T-helper 2 cell treated with Interferon-gamma antibody and Interleukin-4, amounts not matched to agents 5 μg/mL and 100 μg/mL, for 36 hours (primary cell): ENCODE measurements at regions not wholly inside any gene's neighbourhood (a gene's known extent, or its start where the extent isn't known, plus 50 kb on each side); places are given as distances from the start of the nearest gene placed in this dataset.

Source experiments
- DNase-seq: peaks from one replicate; pipeline ENCODE4 v3.0.0; 2021; ENCODE audit warnings: low spot score
- H3K27ac Mint-ChIP-seq: one replicate; pipeline ENCODE4 v1.8.0; 2021; ENCODE audit warnings: mild to moderate bottlenecking, mixed read lengths
- H3K27me3 Mint-ChIP-seq: one replicate; pipeline ENCODE4 v1.8.0; 2021; ENCODE audit warnings: low read depth, mixed read lengths
- H3K36me3 Mint-ChIP-seq: one replicate; pipeline ENCODE4 v1.8.0; 2021; ENCODE audit warnings: low read depth, mixed read lengths
- H3K4me1 Mint-ChIP-seq: one replicate; pipeline ENCODE4 v1.8.0; 2021; ENCODE audit warnings: low read depth, mixed read lengths
- H3K4me3 Mint-ChIP-seq: one replicate; pipeline ENCODE4 v1.8.0; 2022; ENCODE audit warnings: mild to moderate bottlenecking, moderate library complexity, mixed read lengths
- H3K9me3 Mint-ChIP-seq: one replicate; pipeline ENCODE4 v1.8.0; 2021; ENCODE audit warnings: mixed read lengths

DNA sequence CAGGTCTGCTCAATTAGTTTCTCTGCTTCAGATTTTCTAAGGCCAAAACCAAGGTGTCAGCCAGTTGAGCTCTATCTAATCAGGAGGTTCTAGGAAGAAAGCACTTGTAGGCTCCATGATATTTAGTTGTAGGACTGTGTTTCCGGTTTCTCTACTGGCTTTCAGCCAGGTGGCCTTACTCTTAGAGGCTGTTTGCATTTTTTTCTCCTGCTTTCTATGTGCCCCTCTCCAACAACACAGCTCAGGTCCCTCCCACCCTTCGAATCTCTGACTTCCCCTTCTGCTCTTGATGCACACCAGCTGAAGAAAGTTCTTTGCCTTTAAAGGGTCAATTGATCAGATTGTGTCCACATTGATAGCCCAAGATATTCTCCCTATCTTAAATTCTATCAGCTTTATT lies 245.2 kb downstream of the RAB28 start:
- H3K36me3 Mint-ChIP-seq: no peaks in the 10 kb centered on the region
- no peak overlapping the region for H3K27ac Mint-ChIP-seq
- H3K4me3 Mint-ChIP-seq: no peak overlapping the region
- no peaks in the 10 kb centered on the region for H3K27me3 Mint-ChIP-seq
- H3K4me1 Mint-ChIP-seq: peaks cover 3% of the 10 kb centered on the region
- H3K9me3 Mint-ChIP-seq: no peaks in the 10 kb centered on the region
- DNase-seq: no peak

DNA sequence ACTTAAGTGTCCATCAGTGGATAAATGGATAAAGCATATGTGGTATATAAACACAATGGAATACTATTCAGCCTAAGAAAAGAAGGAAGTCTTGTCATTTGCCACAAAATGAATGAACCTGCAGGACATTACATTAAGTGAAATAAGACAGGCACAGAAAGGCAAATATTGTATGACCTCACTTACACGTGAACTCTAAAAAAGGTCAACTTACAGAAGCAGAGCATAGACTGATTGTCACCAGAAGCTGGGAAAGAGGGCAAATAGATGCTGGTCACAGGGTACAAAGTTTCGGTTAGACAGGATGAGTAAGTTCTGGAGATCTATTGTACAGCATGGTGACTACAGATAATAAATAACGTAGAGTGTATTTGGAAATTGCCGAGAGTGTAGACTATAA lies 247.7 kb downstream of the RAB28 start:
- Mint-ChIP-seq H3K36me3 (no peaks in the 10 kb centered on the region), H3K4me3 (no peak overlapping the region), H3K27ac (no peak overlapping the region), H3K27me3 (no peaks in the 10 kb centered on the region), H3K4me1 (peaks cover 3% of the 10 kb centered on the region), H3K9me3 (peaks cover 6% of the 10 kb centered on the region)
- no peak for DNase-seq

DNA sequence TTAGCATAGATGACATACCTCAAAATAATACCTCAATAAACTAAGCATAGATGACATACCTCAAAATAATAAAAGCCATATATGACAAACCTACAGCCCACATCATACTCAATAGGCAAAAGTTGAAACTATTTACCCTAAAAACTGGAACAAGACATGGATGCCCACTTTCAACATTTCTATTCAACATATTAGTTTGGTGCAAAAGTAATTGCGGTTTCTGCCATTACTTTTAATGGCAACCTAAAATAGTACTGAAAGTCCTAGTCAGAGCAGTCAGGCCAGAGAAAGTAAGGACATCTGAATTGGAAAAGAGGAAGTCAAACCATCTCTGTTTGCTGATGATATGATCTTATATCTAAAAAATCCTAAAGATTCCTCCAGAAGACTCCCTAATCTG lies 250.4 kb downstream of the RAB28 start:
- Mint-ChIP-seq H3K4me1 (no peaks in the 10 kb centered on the region), H3K36me3 (no peaks in the 10 kb centered on the region), H3K9me3 (peaks cover 25% of the 10 kb centered on the region), H3K4me3 (no peak overlapping the region), H3K27me3 (no peaks in the 10 kb centered on the region), H3K27ac (no peak overlapping the region)
- DNase-seq: no peak

DNA sequence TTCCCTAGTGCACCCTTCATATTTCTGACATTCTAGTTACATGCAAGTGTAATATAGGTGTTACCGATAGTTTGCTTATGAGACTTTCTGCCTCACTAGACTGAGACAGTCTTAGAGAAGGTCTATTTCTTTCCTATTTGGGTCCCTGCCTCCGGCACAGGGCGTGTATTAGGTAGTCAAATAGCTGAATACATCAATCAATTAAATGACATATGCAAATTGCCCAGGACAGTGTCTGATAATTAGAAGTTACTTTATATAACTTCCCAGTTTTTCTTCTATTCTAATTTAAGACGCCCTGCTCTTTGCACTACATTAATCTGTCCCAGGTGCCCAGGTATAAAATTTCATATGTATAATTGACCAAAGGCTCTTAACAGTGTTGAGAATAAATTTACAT lies 264.2 kb downstream of the RAB28 start:
- Mint-ChIP-seq H3K4me1 (no peaks in the 10 kb centered on the region), H3K27ac (no peak overlapping the region), H3K36me3 (peaks cover 1% of the 10 kb centered on the region), H3K27me3 (no peaks in the 10 kb centered on the region), H3K9me3 (peaks cover 6% of the 10 kb centered on the region), H3K4me3 (no peak overlapping the region)
- no peak for DNase-seq

DNA sequence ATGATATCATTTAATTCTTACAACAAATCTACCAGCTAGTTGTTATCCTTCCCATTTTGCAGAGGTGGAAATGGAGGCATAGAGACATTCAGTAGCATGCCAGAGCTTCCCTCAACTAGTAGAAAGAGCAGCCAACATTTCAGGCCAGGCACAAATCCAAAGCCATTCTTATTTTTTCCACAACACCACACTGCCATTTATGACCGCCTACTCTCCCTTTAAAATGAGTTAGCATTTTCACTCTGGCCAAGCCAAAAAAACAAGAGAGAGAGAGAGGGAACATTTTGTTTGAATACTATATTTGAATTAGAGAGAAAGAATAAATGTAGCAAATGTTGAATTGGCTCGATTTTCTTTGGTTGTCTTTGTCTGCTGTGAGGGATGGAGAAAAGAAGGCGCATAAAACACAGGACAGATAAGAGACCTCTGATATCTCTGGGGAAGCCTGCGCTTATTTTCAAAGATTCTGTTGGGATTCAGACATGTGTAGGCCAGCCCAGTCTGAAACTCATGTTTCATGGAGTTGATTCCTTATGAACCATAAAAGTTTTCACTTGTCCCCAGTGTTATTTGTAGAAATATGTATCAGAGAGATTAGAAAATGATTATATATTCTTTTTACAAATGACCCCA lies 265.7 kb downstream of the RAB28 start:
- Mint-ChIP-seq H3K9me3 (peaks cover 6% of the 10 kb centered on the region), H3K4me3 (no peak overlapping the region), H3K36me3 (peaks cover 1% of the 10 kb centered on the region), H3K27me3 (no peaks in the 10 kb centered on the region), H3K27ac (no peak overlapping the region), H3K4me1 (no peaks in the 10 kb centered on the region)
- no peak for DNase-seq

DNA sequence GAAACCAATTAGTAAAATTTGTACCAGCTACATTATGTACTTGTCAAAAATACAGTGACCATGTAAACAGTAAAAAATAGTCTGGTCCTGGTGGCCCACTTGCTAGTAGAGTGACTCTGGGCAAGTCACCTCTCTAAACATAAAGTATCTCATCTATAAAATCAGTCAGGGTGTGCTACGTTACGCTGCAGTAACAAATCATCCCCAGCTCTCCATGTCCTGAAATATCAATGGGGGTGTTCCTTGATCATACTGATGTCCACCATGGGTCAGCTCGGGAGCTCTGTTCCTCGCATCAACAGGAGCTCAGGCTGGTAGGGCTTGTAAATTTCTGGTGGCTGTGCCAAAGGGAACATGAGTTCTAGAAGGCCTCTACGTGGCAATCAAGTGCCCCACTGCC lies 268.6 kb downstream of the RAB28 start:
- Mint-ChIP-seq H3K27ac (no peak overlapping the region), H3K27me3 (no peaks in the 10 kb centered on the region), H3K4me3 (no peak overlapping the region), H3K4me1 (no peaks in the 10 kb centered on the region), H3K9me3 (peaks cover 6% of the 10 kb centered on the region), H3K36me3 (peaks cover 1% of the 10 kb centered on the region)
- no peak for DNase-seq

DNA sequence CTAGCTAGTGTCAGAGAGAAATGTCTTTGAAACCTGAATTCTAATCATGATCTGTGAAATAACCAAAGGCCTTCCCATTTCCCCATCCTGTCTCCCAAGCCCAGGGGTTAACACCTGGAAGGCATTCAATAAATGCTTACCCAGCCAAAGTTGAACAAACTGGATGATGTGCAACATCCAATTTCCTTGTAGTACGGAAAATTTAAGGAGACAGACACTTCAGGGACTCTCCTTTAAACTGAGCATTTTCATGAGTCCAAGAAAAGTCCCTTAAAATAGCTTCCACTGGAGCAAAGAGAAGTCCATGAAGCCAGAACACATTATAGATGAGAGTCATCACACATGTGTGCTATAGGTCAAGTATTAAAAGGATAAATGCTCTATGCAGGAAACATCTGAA lies 271.2 kb downstream of the RAB28 start:
- no peak for DNase-seq
- Mint-ChIP-seq H3K36me3 (peaks cover 1% of the 10 kb centered on the region), H3K4me3 (no peak overlapping the region), H3K9me3 (peaks cover 6% of the 10 kb centered on the region), H3K27me3 (no peaks in the 10 kb centered on the region), H3K27ac (no peak overlapping the region), H3K4me1 (no peaks in the 10 kb centered on the region)

DNA sequence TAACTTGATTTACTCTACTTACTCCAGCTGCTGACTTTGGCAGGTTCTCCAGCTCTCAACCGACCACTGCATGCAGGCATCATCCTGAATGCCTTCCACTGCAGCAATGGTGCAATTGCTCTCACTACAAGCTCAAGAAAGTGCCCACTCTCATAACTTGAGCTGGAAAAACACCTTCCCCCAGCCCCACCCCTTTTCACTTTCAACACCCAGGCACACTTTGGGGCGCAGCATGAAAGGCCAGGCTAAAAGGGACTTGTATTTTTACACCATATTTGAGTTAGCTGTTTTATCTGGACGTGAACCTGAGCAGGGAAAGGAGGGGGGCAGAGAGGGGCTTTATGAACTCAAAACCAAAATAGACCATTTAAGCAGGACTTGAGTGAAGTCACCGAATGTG lies 274.5 kb downstream of the RAB28 start:
- H3K27me3 Mint-ChIP-seq: no peaks in the 10 kb centered on the region
- no peak for DNase-seq
- no peaks in the 10 kb centered on the region for H3K36me3 Mint-ChIP-seq
- no peak overlapping the region for H3K4me3 Mint-ChIP-seq
- no peak overlapping the region for H3K27ac Mint-ChIP-seq
- H3K9me3 Mint-ChIP-seq: no peaks in the 10 kb centered on the region
- no peaks in the 10 kb centered on the region for H3K4me1 Mint-ChIP-seq

DNA sequence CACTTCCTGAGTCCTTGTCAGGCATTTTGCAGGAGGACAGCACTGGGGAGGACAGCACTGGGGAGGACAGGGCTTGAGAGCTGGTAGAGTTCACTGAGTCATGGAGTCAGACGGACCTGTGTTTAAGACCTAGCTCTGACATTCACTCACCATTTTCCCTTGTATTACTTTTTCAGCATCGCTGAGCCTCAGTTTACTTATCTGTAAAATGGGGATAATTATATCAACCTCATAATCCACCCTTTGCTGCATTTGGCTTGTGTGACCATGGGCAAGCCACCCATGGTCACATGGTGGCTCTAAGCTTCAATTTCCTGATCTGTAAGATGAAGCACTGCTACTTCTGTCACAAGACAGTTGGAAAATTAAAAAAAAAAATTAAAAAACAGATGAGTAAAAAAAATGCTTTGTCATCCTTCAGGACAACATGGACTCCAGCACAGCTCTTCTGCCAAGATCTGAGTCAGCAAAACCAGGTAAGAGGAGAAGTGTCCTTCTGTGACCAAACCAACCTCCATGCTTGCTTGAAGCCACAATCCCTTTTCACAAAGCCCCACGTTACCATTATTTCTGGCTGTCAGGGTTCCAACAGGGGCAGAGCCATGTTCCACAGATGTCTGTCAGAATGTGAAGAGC lies 275.5 kb downstream of the RAB28 start:
- H3K9me3 Mint-ChIP-seq: no peaks in the 10 kb centered on the region
- H3K36me3 Mint-ChIP-seq: no peaks in the 10 kb centered on the region
- DNase-seq: no peak
- H3K4me1 Mint-ChIP-seq: no peaks in the 10 kb centered on the region
- no peak overlapping the region for H3K27ac Mint-ChIP-seq
- no peaks in the 10 kb centered on the region for H3K27me3 Mint-ChIP-seq
- no peak overlapping the region for H3K4me3 Mint-ChIP-seq

DNA sequence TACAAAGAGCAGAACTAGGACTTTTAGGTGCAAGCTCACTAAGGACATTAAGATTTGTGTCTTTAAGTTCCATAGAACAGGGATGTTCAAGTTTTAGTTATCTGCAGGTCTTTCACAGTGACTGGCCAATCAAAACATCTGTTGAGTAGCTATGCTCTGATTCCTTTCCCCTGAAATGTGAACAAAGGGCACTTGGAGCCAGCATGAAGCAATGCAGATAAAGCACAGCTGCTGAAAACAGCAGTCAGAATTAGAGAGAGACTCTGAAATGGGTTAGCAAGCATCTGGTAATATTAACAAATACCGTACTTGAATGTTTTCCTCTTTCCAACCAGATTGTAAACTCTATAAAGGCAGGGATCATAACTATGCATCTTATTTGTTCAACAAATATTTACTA lies 276.9 kb downstream of the RAB28 start:
- H3K4me1 Mint-ChIP-seq: no peaks in the 10 kb centered on the region
- no peak overlapping the region for H3K4me3 Mint-ChIP-seq
- no peak for DNase-seq
- H3K27me3 Mint-ChIP-seq: no peaks in the 10 kb centered on the region
- H3K36me3 Mint-ChIP-seq: no peaks in the 10 kb centered on the region
- H3K27ac Mint-ChIP-seq: no peak overlapping the region
- no peaks in the 10 kb centered on the region for H3K9me3 Mint-ChIP-seq

DNA sequence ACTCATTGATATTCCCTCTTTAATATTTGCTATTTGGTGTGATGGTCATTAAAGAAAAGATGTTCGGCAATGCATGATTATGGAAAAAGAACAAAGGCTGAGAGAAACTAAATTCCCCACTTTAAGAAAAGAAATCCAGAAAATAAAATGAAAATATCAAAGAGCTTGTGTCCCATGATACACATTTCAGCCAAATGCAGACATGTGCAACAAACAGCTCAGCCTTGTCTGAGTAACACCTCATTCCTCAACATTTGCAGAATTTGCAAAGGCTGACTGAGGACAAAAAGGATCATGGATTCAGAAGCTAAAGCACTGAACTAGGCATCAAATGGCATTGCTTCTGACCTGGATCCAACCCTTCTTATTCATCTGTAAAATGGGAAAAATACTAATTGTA lies 281.0 kb downstream of the RAB28 start:
- H3K4me3 Mint-ChIP-seq: no peak overlapping the region
- H3K36me3 Mint-ChIP-seq: no peaks in the 10 kb centered on the region
- DNase-seq: no peak
- H3K27me3 Mint-ChIP-seq: no peaks in the 10 kb centered on the region
- H3K4me1 Mint-ChIP-seq: no peaks in the 10 kb centered on the region
- no peaks in the 10 kb centered on the region for H3K9me3 Mint-ChIP-seq
- no peak overlapping the region for H3K27ac Mint-ChIP-seq

DNA sequence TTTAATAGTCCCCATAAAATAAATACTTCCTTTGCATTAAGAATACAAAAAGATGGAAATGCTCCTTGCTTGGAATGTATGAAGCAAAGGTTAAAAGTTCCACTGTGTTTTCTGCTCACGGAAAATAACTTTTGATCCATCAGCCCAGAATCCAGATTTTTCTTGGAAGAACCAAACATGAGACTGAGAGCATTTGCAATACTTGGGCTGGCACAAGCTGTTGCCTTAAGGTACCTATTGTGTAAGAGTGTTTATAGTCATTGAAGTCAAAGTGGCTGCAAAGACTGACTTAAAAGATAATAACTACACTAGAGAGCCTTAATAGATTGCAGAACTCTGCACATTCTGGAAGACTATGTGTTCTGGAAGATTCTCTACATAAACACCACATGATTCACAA lies 281.4 kb downstream of the RAB28 start:
- no peak for DNase-seq
- Mint-ChIP-seq H3K27me3 (no peaks in the 10 kb centered on the region), H3K27ac (no peak overlapping the region), H3K9me3 (no peaks in the 10 kb centered on the region), H3K4me1 (no peaks in the 10 kb centered on the region), H3K36me3 (no peaks in the 10 kb centered on the region), H3K4me3 (no peak overlapping the region)

DNA sequence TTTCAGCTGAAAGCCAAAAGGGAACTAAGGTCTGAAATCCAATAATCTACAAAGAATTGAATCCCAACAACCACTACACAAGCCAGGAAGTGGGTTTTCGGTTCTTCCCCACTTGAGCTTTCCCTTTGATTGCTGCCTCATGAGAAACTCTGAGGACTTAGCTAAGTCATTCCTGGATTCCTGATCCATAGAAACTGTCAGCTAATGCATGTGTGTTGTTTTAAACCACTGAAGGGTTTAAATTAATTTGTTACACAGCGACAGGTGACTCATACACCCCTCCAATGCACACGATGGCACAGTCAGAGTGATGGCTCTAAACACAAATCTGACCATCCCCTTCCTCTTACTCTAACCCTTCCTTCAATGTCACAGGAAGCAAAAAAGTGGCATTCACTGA lies 282.9 kb downstream of the RAB28 start:
- Mint-ChIP-seq H3K36me3 (no peaks in the 10 kb centered on the region), H3K4me3 (no peak overlapping the region), H3K27ac (no peak overlapping the region), H3K4me1 (no peaks in the 10 kb centered on the region), H3K27me3 (no peaks in the 10 kb centered on the region), H3K9me3 (no peaks in the 10 kb centered on the region)
- DNase-seq: no peak

DNA sequence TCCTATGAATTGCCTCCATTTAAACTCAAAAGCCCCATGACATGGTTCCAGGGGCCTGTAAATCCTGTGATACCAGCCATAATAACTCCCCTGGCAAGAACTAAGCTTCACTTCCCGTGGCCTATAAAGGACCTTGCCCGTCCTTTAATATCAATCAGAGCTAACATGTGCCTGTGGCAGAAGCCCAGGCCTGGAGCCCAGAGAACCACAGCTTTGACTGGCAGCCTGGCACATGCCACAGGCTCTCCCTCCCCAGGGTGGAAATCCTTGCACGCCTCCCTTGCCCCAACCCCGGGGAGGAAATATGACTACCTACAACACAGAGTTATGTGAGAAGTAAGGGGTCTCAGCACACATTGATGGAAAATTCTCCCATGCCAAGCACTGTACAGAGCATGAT lies 287.4 kb downstream of the RAB28 start:
- no peaks in the 10 kb centered on the region for H3K4me1 Mint-ChIP-seq

DNA sequence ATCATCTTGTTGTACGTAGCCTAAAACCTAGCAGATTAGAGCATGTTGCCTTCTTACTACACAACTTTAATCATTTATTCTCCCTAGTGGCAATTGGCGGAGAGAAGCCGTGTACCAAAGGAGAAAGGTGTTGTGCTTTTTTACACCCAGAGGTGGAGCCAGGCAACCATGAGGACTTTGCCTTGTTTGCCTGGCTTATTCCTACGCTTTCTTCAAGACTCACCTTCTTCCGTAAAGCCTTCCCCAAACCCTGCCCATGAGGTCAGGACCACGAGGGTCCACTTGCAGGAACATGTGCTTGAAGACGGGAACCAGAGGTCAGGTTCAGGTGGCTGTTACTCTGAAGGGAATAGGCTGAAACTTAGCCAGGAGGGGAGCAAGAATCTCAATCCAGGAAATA lies 290.5 kb downstream of the RAB28 start:
- Mint-ChIP-seq H3K4me1 (no peaks in the 10 kb centered on the region), H3K4me3 (no peak overlapping the region), H3K36me3 (no peaks in the 10 kb centered on the region), H3K27ac (no peak overlapping the region), H3K27me3 (no peaks in the 10 kb centered on the region), H3K9me3 (peaks cover 3% of the 10 kb centered on the region)
- no peak for DNase-seq

More for the DNA sequence above, 287.4 kb downstream of the RAB28 start:
- DNase-seq: no peak
- no peak overlapping the region for H3K4me3 Mint-ChIP-seq
- no peaks in the 10 kb centered on the region for H3K36me3 Mint-ChIP-seq
- H3K27ac Mint-ChIP-seq: no peak overlapping the region
- H3K27me3 Mint-ChIP-seq: no peaks in the 10 kb centered on the region
- peaks cover 3% of the 10 kb centered on the region for H3K9me3 Mint-ChIP-seq
